GM13977 (cell line): ENCODE measurements at regions not wholly inside any gene's neighbourhood (a gene's known extent, or its start where the extent isn't known, plus 50 kb on each side); places are given as distances from the start of the nearest gene placed in this dataset.

Experiments
- DNase-seq: peaks from one replicate; pipeline ENCODE4 v3.0.0; 2012; ENCODE audit warnings: low spot score
- CTCF ChIP-seq: IDR thresholded peaks from 2 replicates; pipeline ENCODE4 v1.5.1; 2012; ENCODE audit warnings: mild to moderate bottlenecking, control low read depth; ENCODE audit not compliant: insufficient read depth; ENCODE audit errors: extremely low read depth, missing control alignments
- in situ Hi-C: fragments of 300-500 bp; cut with MboI; formaldehyde crosslinking; loops from one replicate; pipeline ENCODE4 v1.12.0; 2022; ENCODE audit warnings: low sequenced_read_pairs, low pct_unique_long_range_greater_than_20kb, mixed read lengths, inconsistent platforms; ENCODE audit not compliant: unreplicated experiment

GRCh38 chr3:102670986-102671385, 236.2 kb downstream of the ZPLD1 start:
- in situ Hi-C loops, result no loop called here
- no peak for TF ChIP-seq CTCF
- DNase-seq, result no peak

- no peak for TF ChIP-seq CTCF
- DNase-seq, result no peak
- in situ Hi-C loops, result no loop called here
Measured at GRCh38 chr3:102672305-102672704, 237.5 kb downstream of the ZPLD1 start.

- in situ Hi-C loops, result no loop called here
- DNase-seq, result peak; percentile 33
- peak; percentile 90 for TF ChIP-seq CTCF
Measured at GRCh38 chr3:102673271-102674115, 238.7 kb downstream of the ZPLD1 start.

GRCh38 chr3:102674284-102674683, 239.5 kb downstream of the ZPLD1 start:
- in situ Hi-C loops, result no loop called here
- DNase-seq, result no peak
- TF ChIP-seq CTCF, result no peak

- TF ChIP-seq CTCF, result no peak
- no peak for DNase-seq
- in situ Hi-C loops, result no loop called here
Measured at GRCh38 chr3:102676424-102676823, 241.6 kb downstream of the ZPLD1 start.

- in situ Hi-C loops, result no loop called here
- no peak for DNase-seq
- TF ChIP-seq CTCF, result no peak
Measured at GRCh38 chr3:102682741-102683140, 247.9 kb downstream of the ZPLD1 start.

- DNase-seq, result no peak
- in situ Hi-C loops, result no loop called here
- no peak for TF ChIP-seq CTCF
Measured at GRCh38 chr3:102686792-102687191, 252.0 kb downstream of the ZPLD1 start.
